GM19324 (cell line): ENCODE measurements at regions not wholly inside any gene's neighbourhood (a gene's known extent, or its start where the extent isn't known, plus 50 kb on each side); places are given as distances from the start of the nearest gene placed in this dataset.

Experiments used
- ATAC-seq: cut with Tn5 transposase; IDR thresholded peaks from one replicate; pipeline ENCODE4 v1.9.1; 2021; ENCODE audit warnings: mild to moderate bottlenecking, moderate library complexity; ENCODE audit not compliant: unreplicated experiment, low FRiP score

GRCh38 chr3:176807938-176808337, 389.3 kb downstream of the TBL1XR1 start:
- no peak for ATAC-seq

- no peak for ATAC-seq
Observed at GRCh38 chr3:176799675-176800074, 397.6 kb downstream of the TBL1XR1 start.

GRCh38 chr3:176798680-176799079, 398.6 kb downstream of the TBL1XR1 start:
- no peak for ATAC-seq

GRCh38 chr3:176796371-176796770, 400.9 kb downstream of the TBL1XR1 start:
- ATAC-seq = no peak

GRCh38 chr3:176795891-176796290, 401.4 kb downstream of the TBL1XR1 start:
- ATAC-seq = no peak

- no peak for ATAC-seq
Observed at GRCh38 chr3:176794406-176794805, 402.9 kb downstream of the TBL1XR1 start.

- ATAC-seq = no peak
Observed at GRCh38 chr3:176789947-176790346, 407.3 kb downstream of the TBL1XR1 start.

GRCh38 chr3:176789281-176789705, 408.0 kb downstream of the TBL1XR1 start:
- ATAC-seq = no peak

GRCh38 chr3:176787506-176787905, 409.8 kb downstream of the TBL1XR1 start:
- no peak for ATAC-seq

GRCh38 chr3:176785171-176785570, 412.1 kb downstream of the TBL1XR1 start:
- no peak for ATAC-seq

GRCh38 chr3:176780766-176781165, 416.5 kb downstream of the TBL1XR1 start:
- no peak for ATAC-seq

- ATAC-seq = no peak
Observed at GRCh38 chr3:176776622-176777175, 420.6 kb downstream of the TBL1XR1 start.

- no peak for ATAC-seq
Observed at GRCh38 chr3:176769547-176770190, 427.6 kb downstream of the TBL1XR1 start.

GRCh38 chr3:176767385-176767784, 429.9 kb downstream of the TBL1XR1 start:
- ATAC-seq = no peak

GRCh38 chr3:176766862-176767261, 430.4 kb downstream of the TBL1XR1 start:
- no peak for ATAC-seq

GRCh38 chr3:176765382-176765900, 431.8 kb downstream of the TBL1XR1 start:
- ATAC-seq = no peak

- no peak for ATAC-seq
Observed at GRCh38 chr3:176759815-176760506, 437.3 kb downstream of the TBL1XR1 start.

GRCh38 chr3:176757429-176757828, 439.9 kb downstream of the TBL1XR1 start:
- ATAC-seq = no peak

GRCh38 chr3:176755977-176756376, 441.3 kb downstream of the TBL1XR1 start:
- no peak for ATAC-seq

GRCh38 chr3:176755552-176755951, 441.7 kb downstream of the TBL1XR1 start:
- no peak for ATAC-seq

- ATAC-seq = no peak
Observed at GRCh38 chr3:176741664-176742047, 455.6 kb downstream of the TBL1XR1 start.
